HG03159 (cell line): ENCODE measurements at regions not wholly inside any gene's neighbourhood (a gene's known extent, or its start where the extent isn't known, plus 50 kb on each side); places are given as distances from the start of the nearest gene placed in this dataset.
"Not testable (repeated sequence)": the region's sequence is repeated elsewhere in the genome, so short reads cannot be mapped to it uniquely, and the experiment has no call there.

Source experiments
- ATAC-seq: cut with Tn5 transposase; IDR thresholded peaks from one replicate; pipeline ENCODE4 v1.9.1; 2021; ENCODE audit warnings: mild to moderate bottlenecking, moderate library complexity; ENCODE audit not compliant: unreplicated experiment

GRCh38 chr10:3955955-3956617 is 171.1 kb upstream of the KLF6 start:
- no peak for ATAC-seq

- ATAC-seq, result no peak
Measured at GRCh38 chr10:3955493-3955892, 170.5 kb upstream of the KLF6 start.

GRCh38 chr10:3954615-3955014 is 169.6 kb upstream of the KLF6 start:
- no peak for ATAC-seq

GRCh38 chr10:3954007-3954406 is 169.0 kb upstream of the KLF6 start:
- ATAC-seq, result not testable (repeated sequence)

- ATAC-seq, result no peak
Measured at GRCh38 chr10:3951993-3952392, 167.0 kb upstream of the KLF6 start.

GRCh38 chr10:3950676-3951275 is 165.8 kb upstream of the KLF6 start:
- ATAC-seq, result no peak

- ATAC-seq, result no peak
Measured at GRCh38 chr10:3949711-3950110, 164.7 kb upstream of the KLF6 start.

- ATAC-seq, result no peak
Measured at GRCh38 chr10:3948843-3949242, 163.8 kb upstream of the KLF6 start.

- ATAC-seq, result no peak
Measured at GRCh38 chr10:3946234-3947229, 161.5 kb upstream of the KLF6 start.

- ATAC-seq, result no peak
Measured at GRCh38 chr10:3945026-3945425, 160.0 kb upstream of the KLF6 start.

- ATAC-seq, result no peak
Measured at GRCh38 chr10:3944591-3944990, 159.6 kb upstream of the KLF6 start.

- no peak for ATAC-seq
Measured at GRCh38 chr10:3943695-3944257, 158.8 kb upstream of the KLF6 start.

GRCh38 chr10:3942937-3943489 is 158.0 kb upstream of the KLF6 start:
- ATAC-seq, result no peak

GRCh38 chr10:3941676-3942075 is 156.7 kb upstream of the KLF6 start:
- no peak for ATAC-seq

GRCh38 chr10:3936422-3937040 is 151.5 kb upstream of the KLF6 start:
- ATAC-seq, result no peak

- ATAC-seq, result no peak
Measured at GRCh38 chr10:3935933-3936359, 150.9 kb upstream of the KLF6 start.

GRCh38 chr10:3935141-3935540 is 150.1 kb upstream of the KLF6 start:
- peak; percentile 99 for ATAC-seq

GRCh38 chr10:3933733-3934132 is 148.7 kb upstream of the KLF6 start:
- no peak for ATAC-seq

- no peak for ATAC-seq
Measured at GRCh38 chr10:3932597-3933375, 147.8 kb upstream of the KLF6 start.

GRCh38 chr10:3931901-3932300 is 146.9 kb upstream of the KLF6 start:
- ATAC-seq, result no peak
